DOHH2 (cell line): ENCODE measurements at regions not wholly inside any gene's neighbourhood (a gene's known extent, or its start where the extent isn't known, plus 50 kb on each side); places are given as distances from the start of the nearest gene placed in this dataset.

Experiments
- CTCF ChIP-seq: fragments of 200-600 bp; sonication (generic); IDR thresholded peaks from one replicate; pipeline ENCODE4 v1.5.1; 2014; ENCODE audit warnings: antibody characterized with exemption, mild to moderate bottlenecking, low read depth, low read length; ENCODE audit not compliant: poor library complexity, severe bottlenecking
- EZH2phosphoT487 ChIP-seq: fragments of 200-600 bp; sonication (generic); IDR thresholded peaks from 2 replicates; pipeline ENCODE4 v1.6.1; 2017; ENCODE audit warnings: borderline replicate concordance, mild to moderate bottlenecking, antibody characterized with exemption, low read length, moderate library complexity, mixed read lengths

GRCh38 chr12:92476844-92477243, 225.9 kb upstream of the PLEKHG7 start:
- TF ChIP-seq CTCF, result no peak
- TF ChIP-seq EZH2phosphoT487, result no peak
